GM19238 (cell line): ENCODE measurements at regions not wholly inside any gene's neighbourhood (a gene's known extent, or its start where the extent isn't known, plus 50 kb on each side); places are given as distances from the start of the nearest gene placed in this dataset.
"Not testable (repeated sequence)": the region's sequence is repeated elsewhere in the genome, so short reads cannot be mapped to it uniquely, and the experiment has no call there.

Experiments
- DNase-seq: peaks from one replicate; pipeline ENCODE4 v3.0.0; 2011; ENCODE audit warnings: low spot score; ENCODE audit not compliant: insufficient read length

DNA sequence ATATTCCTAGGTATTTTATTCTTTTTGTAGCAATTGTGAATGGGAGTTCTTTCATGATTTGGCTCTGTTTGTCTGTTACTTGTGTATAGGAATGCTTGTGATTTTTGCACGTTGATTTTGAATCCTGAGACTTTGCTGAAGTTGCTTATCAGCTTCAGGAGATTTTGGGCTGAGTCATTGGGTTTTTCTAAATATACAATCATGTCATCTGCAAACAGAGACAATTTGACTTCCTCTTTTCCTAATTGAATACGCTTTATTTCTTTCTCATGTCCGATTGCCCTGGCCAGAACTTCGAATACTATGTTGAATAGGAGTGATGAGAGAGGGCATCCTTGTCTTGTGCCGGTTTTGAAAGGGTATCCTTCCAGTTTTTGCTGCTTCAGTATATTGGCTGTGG is 234.6 kb upstream of the RASGRP1 start:
- not testable (repeated sequence) for DNase-seq

DNA sequence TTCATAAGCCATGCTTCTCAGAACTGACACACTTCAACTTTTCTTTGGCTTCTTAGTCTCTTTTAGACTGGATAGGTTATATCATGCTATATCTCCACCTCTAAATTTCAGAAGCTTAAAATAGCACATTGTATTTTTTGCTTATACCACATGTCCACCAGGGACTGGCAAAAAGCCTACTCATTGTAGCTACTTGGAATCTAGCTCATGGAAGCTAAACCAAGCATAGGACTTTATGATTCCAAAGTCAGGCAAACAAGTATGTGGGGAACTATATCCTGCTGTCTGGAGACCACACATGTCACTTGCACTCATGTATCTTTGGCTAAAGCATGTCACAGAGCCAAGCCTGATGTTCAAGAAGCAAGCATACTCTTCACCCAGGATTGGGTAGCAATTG is 245.0 kb upstream of the RASGRP1 start:
- DNase-seq: no peak

DNA sequence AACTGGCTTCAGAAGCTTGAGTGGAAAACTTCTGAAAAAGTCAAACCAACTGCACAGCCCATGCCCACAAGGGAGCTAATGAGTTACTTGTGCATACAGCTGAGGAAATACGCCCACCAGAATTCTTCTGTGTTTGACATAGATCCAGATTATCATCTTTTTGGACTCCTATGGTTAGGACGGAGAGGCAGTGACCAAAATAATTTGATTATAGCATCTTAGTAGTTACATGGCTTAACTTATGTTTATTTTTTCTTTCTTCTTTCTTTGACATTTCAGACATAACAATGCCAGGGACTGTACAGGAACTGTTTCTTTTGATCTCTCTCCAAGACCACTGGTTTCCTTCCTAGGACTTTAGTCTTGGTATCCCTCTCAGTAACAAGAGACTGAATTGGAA is 246.1 kb upstream of the RASGRP1 start:
- no peak for DNase-seq

- DNase-seq: not testable (repeated sequence)
These were observed 249.6 kb upstream of the RASGRP1 start for GRCh38 chr15:38814254-38814653.

GRCh38 chr15:38814891-38815290 is 250.3 kb upstream of the RASGRP1 start:
- no peak for DNase-seq

DNA sequence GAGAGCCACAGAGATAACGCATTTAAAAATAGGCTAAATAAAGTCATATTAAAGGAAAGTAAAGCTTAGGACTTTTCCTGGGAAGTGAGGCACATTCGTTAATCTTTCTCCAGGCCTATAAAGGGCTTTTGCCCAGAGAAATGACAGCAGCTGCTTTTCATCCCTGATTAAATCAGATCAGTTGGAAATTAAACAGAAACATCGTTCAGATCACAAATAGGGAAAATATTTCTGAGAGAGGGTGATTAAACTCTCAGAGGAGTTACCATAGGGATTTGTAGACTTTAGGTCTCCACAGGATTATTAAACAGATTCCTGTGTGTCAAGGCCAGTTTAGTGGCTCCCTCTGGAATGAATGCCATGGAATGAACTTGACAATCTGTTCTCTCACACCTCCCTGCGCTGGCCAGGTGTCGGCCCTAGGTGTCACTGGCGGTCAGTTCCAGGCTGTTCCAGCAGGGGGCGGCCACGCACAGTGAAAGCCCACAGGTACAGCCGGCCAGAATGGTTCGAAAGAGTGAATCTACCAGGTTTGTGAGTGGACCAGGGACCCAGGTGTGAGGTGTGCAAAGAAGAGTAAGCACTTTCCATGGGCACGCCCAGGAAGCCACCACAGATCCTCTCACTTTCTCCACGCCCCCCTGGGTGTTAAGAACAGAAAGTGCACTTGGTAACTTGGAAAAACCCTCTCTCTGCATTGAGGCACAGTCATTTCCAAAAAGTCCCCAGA is 253.0 kb upstream of the RASGRP1 start:
- DNase-seq: peak; percentile 69

- no peak for DNase-seq
These were observed 253.7 kb upstream of the RASGRP1 start for GRCh38 chr15:38818157-38818790.

- no peak for DNase-seq
These were observed 254.9 kb upstream of the RASGRP1 start for GRCh38 chr15:38819387-38819950.

GRCh38 chr15:38823263-38823662 is 258.6 kb upstream of the RASGRP1 start:
- no peak for DNase-seq

DNA sequence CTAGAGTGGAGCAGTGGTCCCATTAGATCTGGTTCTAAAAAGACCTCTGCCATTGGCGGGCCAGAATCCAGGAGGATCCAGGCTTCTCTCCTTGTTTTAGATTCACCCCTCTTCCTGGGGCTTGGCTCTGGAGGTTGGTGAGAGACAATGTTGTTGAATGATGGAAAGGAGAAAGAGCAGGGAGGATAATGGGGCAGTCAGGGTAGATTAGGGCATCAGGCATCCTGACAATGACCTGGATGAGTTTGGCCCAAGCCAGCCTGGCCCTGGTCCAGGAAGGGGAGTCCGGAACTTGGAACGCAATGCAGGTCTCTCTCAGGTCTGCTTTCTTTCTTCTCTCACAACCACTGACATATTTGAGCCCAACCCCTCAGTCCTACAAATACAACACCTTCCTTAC is 260.1 kb upstream of the RASGRP1 start:
- no peak for DNase-seq

DNA sequence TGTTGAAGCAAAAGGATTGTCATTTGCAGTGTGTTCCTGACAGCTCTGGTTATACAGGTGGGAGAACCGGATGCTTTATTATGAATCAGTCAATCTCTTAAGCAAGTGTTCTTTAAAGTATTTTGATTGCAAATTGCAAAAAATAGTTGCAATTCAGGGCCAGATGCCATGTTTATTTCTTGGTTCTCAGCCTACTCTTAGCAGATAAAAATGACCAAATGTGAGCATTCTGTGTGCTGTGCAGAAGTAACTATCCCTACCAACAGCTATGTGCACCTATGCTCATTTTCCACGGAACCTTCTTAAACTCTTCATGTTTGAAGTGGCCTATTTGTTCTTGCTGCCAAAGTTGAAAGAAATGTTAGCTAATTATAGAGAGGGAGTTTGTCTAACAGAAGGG is 262.3 kb upstream of the RASGRP1 start:
- no peak for DNase-seq

GRCh38 chr15:38828031-38828532 is 263.5 kb upstream of the RASGRP1 start:
- DNase-seq: no peak

DNA sequence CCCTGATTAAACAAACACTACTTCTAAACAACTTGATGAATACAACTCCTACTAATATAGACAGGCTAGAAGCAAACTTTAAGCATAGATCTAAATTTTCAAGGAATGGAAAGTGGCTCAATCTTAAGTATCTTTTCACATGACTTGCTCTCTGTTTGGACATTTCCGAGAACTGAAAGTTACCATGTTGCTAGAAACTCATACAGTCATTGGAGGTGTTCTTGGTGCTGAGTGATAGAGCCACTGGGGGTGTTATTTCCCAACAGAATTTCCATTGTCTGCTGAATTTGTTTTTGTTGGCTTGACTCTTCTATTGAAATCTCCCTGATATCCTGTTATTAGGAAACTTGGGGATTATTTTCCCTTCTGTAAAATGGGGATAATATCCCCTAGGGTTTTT is 264.5 kb upstream of the RASGRP1 start:
- DNase-seq: no peak

GRCh38 chr15:38842226-38842625 is 277.6 kb upstream of the RASGRP1 start:
- DNase-seq: no peak

- no peak for DNase-seq
These were observed 278.5 kb upstream of the RASGRP1 start for GRCh38 chr15:38843051-38843501.

DNA sequence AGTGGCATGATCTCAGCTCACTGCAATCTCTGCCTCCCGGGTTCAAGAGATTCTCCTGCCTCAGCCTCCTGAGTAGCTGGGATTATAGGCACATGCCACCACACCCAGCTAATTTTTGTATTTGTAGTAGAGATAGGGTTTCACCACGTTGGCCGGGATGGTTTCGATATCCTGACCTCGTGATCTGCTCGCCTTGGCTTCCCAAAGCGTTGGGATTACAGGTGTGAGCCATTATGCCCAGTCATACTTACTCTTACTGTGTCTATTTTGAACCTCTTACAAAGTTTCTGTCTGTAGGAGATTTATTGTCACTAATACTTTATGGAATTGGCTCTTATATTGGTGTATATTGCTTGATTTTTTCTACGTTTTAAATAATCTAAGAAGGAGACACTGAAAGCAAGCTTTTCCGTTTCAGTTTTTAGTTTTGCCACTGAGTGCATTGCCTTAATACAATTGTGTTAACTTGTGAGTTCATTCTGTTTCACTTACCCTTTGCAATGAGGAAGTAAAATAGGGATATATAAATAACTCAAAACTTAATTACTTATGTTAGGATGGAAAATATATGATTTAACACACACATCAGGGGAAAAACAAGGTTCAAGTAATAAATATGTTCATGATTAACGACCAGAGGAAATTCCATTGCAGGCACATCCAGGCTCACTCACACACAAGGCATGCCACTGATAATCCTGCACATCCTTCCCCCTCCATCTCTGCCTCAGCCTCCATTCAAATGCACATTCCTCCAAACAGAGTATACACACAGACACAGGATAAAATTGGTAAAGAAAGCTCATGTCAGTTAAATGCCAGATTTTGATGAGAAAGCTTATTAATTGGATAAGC is 279.3 kb upstream of the RASGRP1 start:
- DNase-seq: no peak

- DNase-seq: no peak
These were observed 280.1 kb upstream of the RASGRP1 start for GRCh38 chr15:38844736-38845135.

GRCh38 chr15:38846346-38846745 is 281.7 kb upstream of the RASGRP1 start:
- DNase-seq: no peak

DNA sequence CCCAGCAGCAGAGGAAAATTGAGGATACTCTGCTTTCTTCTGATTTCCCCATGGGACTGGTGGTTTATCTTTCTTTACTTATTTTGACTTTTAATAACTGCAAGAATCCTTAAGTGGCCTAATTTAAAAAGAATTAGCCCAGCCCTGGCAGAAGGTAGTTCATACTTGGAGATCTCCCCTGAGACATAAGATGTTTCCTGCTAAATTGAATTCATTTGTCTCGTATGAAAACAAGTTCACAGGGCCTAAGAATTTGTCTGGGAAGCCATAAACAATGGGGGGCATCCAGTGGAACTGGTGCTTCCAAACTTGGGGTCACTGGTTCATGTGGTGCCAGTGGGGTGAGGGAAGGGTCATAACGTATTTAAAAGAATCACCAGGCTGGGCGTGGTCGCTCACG is 283.1 kb upstream of the RASGRP1 start:
- no peak for DNase-seq

- DNase-seq: no peak
These were observed 284.4 kb upstream of the RASGRP1 start for GRCh38 chr15:38849046-38849445.

- not testable (repeated sequence) for DNase-seq
These were observed 287.6 kb upstream of the RASGRP1 start for GRCh38 chr15:38852188-38852587.

DNA sequence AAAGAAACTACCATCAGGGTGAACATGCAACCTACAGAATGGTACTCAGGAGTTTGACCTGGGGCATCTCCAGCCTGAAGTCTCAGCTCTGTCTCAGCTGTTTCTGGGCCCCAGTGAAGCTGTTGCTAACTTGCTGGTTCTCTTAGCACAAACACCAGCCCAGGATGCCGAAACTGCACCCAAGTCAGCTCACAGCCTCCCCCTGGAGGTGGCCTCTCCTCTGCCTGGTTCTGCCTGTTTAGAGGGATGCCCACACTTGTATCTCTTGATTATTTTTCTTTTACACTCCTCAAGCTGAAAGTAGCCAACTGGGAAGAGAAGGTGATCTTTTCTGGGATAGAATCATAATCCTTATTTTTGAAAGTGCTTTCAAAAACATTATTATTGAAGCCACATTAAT is 289.0 kb upstream of the RASGRP1 start:
- DNase-seq: no peak
